Body of pancreas (tissue), 4 donors: ENCODE measurements at regions not wholly inside any gene's neighbourhood (a gene's known extent, or its start where the extent isn't known, plus 50 kb on each side); places are given as distances from the start of the nearest gene placed in this dataset.

Source experiments
- CTCF ChIP-seq, 7 experiments: fragments of 450-650 bp in 4 of 7; fragments of 200-600 bp in 3 of 7; sonication (generic) in 3 of 7; IDR thresholded peaks; one replicate each; pipeline ENCODE4 v1.5.1; 2016 to 2019; ENCODE audit warnings: antibody characterized with exemption in 7 of 7
- POLR2A ChIP-seq, 3 donors: fragments of 450-650 bp; IDR thresholded peaks; one replicate each; pipeline ENCODE4 v1.6.1; 2016; ENCODE audit warnings: antibody characterized with exemption in 3 of 3, mild to moderate bottlenecking in 2 of 3

- TF ChIP-seq CTCF (IDR thresholded peaks at IDR 0.05) (no peak), POLR2A (IDR thresholded peaks at IDR 0.05) (no peak)
Observed at GRCh38 chr10:9819756-9820494, 1197.7 kb upstream of the CELF2 start.
